ENCODE measurements at regions not wholly inside any gene's neighbourhood (a gene's known extent, or its start where the extent isn't known, plus 50 kb on each side); places are given as distances from the start of the nearest gene placed in this dataset.
"Not testable (repeated sequence)": the region's sequence is repeated elsewhere in the genome, so short reads cannot be mapped to it uniquely, and the experiment has no call there.

GRCh38 chr6:14567842-14568241 is 450.3 kb downstream of the CD83 start:
- Histone ChIP-seq H2BK5ac (ENCODE audit: low read length) (no peak overlapping the region), H3K36me3 (replicated peaks in 1 of 2; ENCODE audit: control insufficient read depth in 2 of 2, insufficient read depth in 2 of 2, low read length in 2 of 2) (no peaks in the 10 kb centered on the region), H3K4ac (ENCODE audit: low read length) (no peak overlapping the region), H3K18ac (ENCODE audit: low read length) (no peak overlapping the region), H2BK120ac (ENCODE audit: low read depth, low read length) (no peak overlapping the region), H2BK12ac (ENCODE audit: low read length) (no peak overlapping the region), H2AFZ (ENCODE audit: low read length) (no peak overlapping the region), H3K79me1 (ENCODE audit: low read depth, low read length) (no peaks in the 10 kb centered on the region), H2BK15ac (ENCODE audit: low read length) (no peak overlapping the region), H3K9ac (ENCODE audit: low read depth, low read length, poor library complexity) (no peak overlapping the region), H3K4me2 (ENCODE audit: insufficient read depth, low read length, poor library complexity, severe bottlenecking) (no peak overlapping the region), H3K4me3 (ENCODE audit: low read length in 2 of 2) (no peak overlapping the region), H4K8ac (ENCODE audit: low read depth, low read length) (no peak overlapping the region), H3K14ac (ENCODE audit: low read length) (no peak overlapping the region), H3K23ac (ENCODE audit: low read depth, low read length, poor library complexity) (no peak overlapping the region), H4K91ac (ENCODE audit: low read depth, low read length, poor library complexity) (no peak overlapping the region), H3K9me3 (replicated peaks in 1 of 2; ENCODE audit: control insufficient read depth in 2 of 2, insufficient read depth in 1 of 2, low read depth in 1 of 2, low read length in 2 of 2) (no peaks in the 10 kb centered on the region), H3K27me3 (ENCODE audit: control insufficient read depth in 3 of 3, insufficient read depth in 3 of 3, low read depth in 1 of 3, low read length in 3 of 3) (peaks cover 0 to 6% (median 0%) of the 10 kb centered on the region in 3 experiments), H2AK5ac (ENCODE audit: low read depth, low read length) (no peak overlapping the region), H3K4me1 (ENCODE audit: control insufficient read depth in 2 of 2, insufficient read depth in 1 of 2, low read depth in 1 of 2, low read length in 2 of 2) (no peaks in the 10 kb centered on the region), H3K27ac (replicated peaks; ENCODE audit: low read length) (no peak overlapping the region)
- DNase-seq (ENCODE audit: low spot score): no peak
- no CpG with 5 or more reads among the region's 1 CpG for WGBS, 2 donors (ENCODE audit: extremely low coverage in 2 of 2, insufficient read length in 2 of 2, insufficient replicate concordance in 1 of 2)

GRCh38 chr6:14569394-14569793 is 451.8 kb downstream of the CD83 start:
- Histone ChIP-seq H4K91ac (ENCODE audit: low read depth, low read length, poor library complexity) (no peak overlapping the region), H3K27ac (replicated peaks; ENCODE audit: low read length) (no peak overlapping the region), H3K23ac (ENCODE audit: low read depth, low read length, poor library complexity) (no peak overlapping the region), H3K18ac (ENCODE audit: low read length) (no peak overlapping the region), H3K9me3 (replicated peaks in 1 of 2; ENCODE audit: control insufficient read depth in 2 of 2, insufficient read depth in 1 of 2, low read depth in 1 of 2, low read length in 2 of 2) (no peaks in the 10 kb centered on the region), H3K14ac (ENCODE audit: low read length) (no peak overlapping the region), H3K4me1 (ENCODE audit: control insufficient read depth in 2 of 2, insufficient read depth in 1 of 2, low read depth in 1 of 2, low read length in 2 of 2) (peaks cover 0 to 2% of the 10 kb centered on the region in 2 donors), H2BK120ac (ENCODE audit: low read depth, low read length) (no peak overlapping the region), H2BK5ac (ENCODE audit: low read length) (no peak overlapping the region), H4K8ac (ENCODE audit: low read depth, low read length) (no peak overlapping the region), H3K36me3 (replicated peaks in 1 of 2; ENCODE audit: control insufficient read depth in 2 of 2, insufficient read depth in 2 of 2, low read length in 2 of 2) (no peaks in the 10 kb centered on the region), H3K4me3 (ENCODE audit: low read length in 2 of 2) (no peak overlapping the region), H2AK5ac (ENCODE audit: low read depth, low read length) (no peak overlapping the region), H3K4ac (ENCODE audit: low read length) (no peak overlapping the region), H2AFZ (ENCODE audit: low read length) (no peak overlapping the region), H3K27me3 (ENCODE audit: control insufficient read depth in 3 of 3, insufficient read depth in 3 of 3, low read depth in 1 of 3, low read length in 3 of 3) (peaks cover 0 to 6% (median 0%) of the 10 kb centered on the region in 3 experiments), H2BK12ac (ENCODE audit: low read length) (no peak overlapping the region), H3K4me2 (ENCODE audit: insufficient read depth, low read length, poor library complexity, severe bottlenecking) (no peak overlapping the region), H3K9ac (ENCODE audit: low read depth, low read length, poor library complexity) (no peak overlapping the region), H2BK15ac (ENCODE audit: low read length) (no peak overlapping the region), H3K79me1 (ENCODE audit: low read depth, low read length) (no peaks in the 10 kb centered on the region)
- WGBS, 2 donors (ENCODE audit: extremely low coverage in 2 of 2, insufficient read length in 2 of 2, insufficient replicate concordance in 1 of 2): no CpG with 5 or more reads among the region's 1 CpG
- no peak for DNase-seq (ENCODE audit: low spot score)

- not testable (repeated sequence) for H2BK12ac ChIP-seq (ENCODE audit: low read length); DNase-seq (ENCODE audit: low spot score); H4K91ac ChIP-seq (ENCODE audit: low read depth, low read length, poor library complexity); H3K23ac ChIP-seq (ENCODE audit: low read depth, low read length, poor library complexity); H3K79me1 ChIP-seq (ENCODE audit: low read depth, low read length); H3K14ac ChIP-seq (ENCODE audit: low read length); H4K8ac ChIP-seq (ENCODE audit: low read depth, low read length); H3K9ac ChIP-seq (ENCODE audit: low read depth, low read length, poor library complexity); H2BK15ac ChIP-seq (ENCODE audit: low read length); H3K27me3 ChIP-seq (ENCODE audit: control insufficient read depth in 3 of 3, insufficient read depth in 3 of 3, low read depth in 1 of 3, low read length in 3 of 3); H2AK5ac ChIP-seq (ENCODE audit: low read depth, low read length); H2BK120ac ChIP-seq (ENCODE audit: low read depth, low read length); H3K4ac ChIP-seq (ENCODE audit: low read length); H3K9me3 ChIP-seq (replicated peaks in 1 of 2; ENCODE audit: control insufficient read depth in 2 of 2, insufficient read depth in 1 of 2, low read depth in 1 of 2, low read length in 2 of 2); H3K36me3 ChIP-seq (replicated peaks in 1 of 2; ENCODE audit: control insufficient read depth in 2 of 2, insufficient read depth in 2 of 2, low read length in 2 of 2); H3K4me2 ChIP-seq (ENCODE audit: insufficient read depth, low read length, poor library complexity, severe bottlenecking); H2BK5ac ChIP-seq (ENCODE audit: low read length); H3K4me1 ChIP-seq (ENCODE audit: control insufficient read depth in 2 of 2, insufficient read depth in 1 of 2, low read depth in 1 of 2, low read length in 2 of 2); H3K27ac ChIP-seq (replicated peaks; ENCODE audit: low read length); H3K4me3 ChIP-seq (ENCODE audit: low read length in 2 of 2); H3K18ac ChIP-seq (ENCODE audit: low read length); H2AFZ ChIP-seq (ENCODE audit: low read length)
- no CpG with 5 or more reads among the region's 5 CpGs for WGBS, 2 donors (ENCODE audit: extremely low coverage in 2 of 2, insufficient read length in 2 of 2, insufficient replicate concordance in 1 of 2)
These were observed 452.3 kb downstream of the CD83 start for GRCh38 chr6:14569874-14570273.

- DNase-seq (ENCODE audit: low spot score): no peak
- no peak overlapping the region for H3K18ac ChIP-seq (ENCODE audit: low read length)
- H3K79me1 ChIP-seq (ENCODE audit: low read depth, low read length): no peaks in the 10 kb centered on the region
- H4K8ac ChIP-seq (ENCODE audit: low read depth, low read length): no peak overlapping the region
- H2AK5ac ChIP-seq (ENCODE audit: low read depth, low read length): no peak overlapping the region
- no peak overlapping the region for H2AFZ ChIP-seq (ENCODE audit: low read length)
- no peak overlapping the region for H3K4me3 ChIP-seq (ENCODE audit: low read length in 2 of 2)
- H3K23ac ChIP-seq (ENCODE audit: low read depth, low read length, poor library complexity): no peak overlapping the region
- no peak overlapping the region for H3K27ac ChIP-seq (replicated peaks; ENCODE audit: low read length)
- WGBS, 2 donors (ENCODE audit: extremely low coverage in 2 of 2, insufficient read length in 2 of 2, insufficient replicate concordance in 1 of 2): no CpG with 5 or more reads among the region's 8 CpGs
- no peak overlapping the region for H3K9ac ChIP-seq (ENCODE audit: low read depth, low read length, poor library complexity)
- H4K91ac ChIP-seq (ENCODE audit: low read depth, low read length, poor library complexity): no peak overlapping the region
- H3K4me2 ChIP-seq (ENCODE audit: insufficient read depth, low read length, poor library complexity, severe bottlenecking): no peak overlapping the region
- peak overlapping the region; percentile 54 for H2BK15ac ChIP-seq (ENCODE audit: low read length)
- H2BK5ac ChIP-seq (ENCODE audit: low read length): no peak overlapping the region
- H2BK12ac ChIP-seq (ENCODE audit: low read length): no peak overlapping the region
- H3K14ac ChIP-seq (ENCODE audit: low read length): no peak overlapping the region
- no peak overlapping the region for H3K4ac ChIP-seq (ENCODE audit: low read length)
- H3K4me1 ChIP-seq (ENCODE audit: control insufficient read depth in 2 of 2, insufficient read depth in 1 of 2, low read depth in 1 of 2, low read length in 2 of 2): peaks cover 0 to 2% of the 10 kb centered on the region in 2 donors
- no peak overlapping the region for H2BK120ac ChIP-seq (ENCODE audit: low read depth, low read length)
- no peaks in the 10 kb centered on the region for H3K9me3 ChIP-seq (replicated peaks in 1 of 2; ENCODE audit: control insufficient read depth in 2 of 2, insufficient read depth in 1 of 2, low read depth in 1 of 2, low read length in 2 of 2)
- no peaks in the 10 kb centered on the region for H3K36me3 ChIP-seq (replicated peaks in 1 of 2; ENCODE audit: control insufficient read depth in 2 of 2, insufficient read depth in 2 of 2, low read length in 2 of 2)
- peaks cover 0 to 6% (median 0%) of the 10 kb centered on the region in 3 experiments for H3K27me3 ChIP-seq (ENCODE audit: control insufficient read depth in 3 of 3, insufficient read depth in 3 of 3, low read depth in 1 of 3, low read length in 3 of 3)
These were observed 453.4 kb downstream of the CD83 start for GRCh38 chr6:14571001-14571400.
